PFSK-1 (cell line): ENCODE measurements at regions not wholly inside any gene's neighbourhood (a gene's known extent, or its start where the extent isn't known, plus 50 kb on each side); places are given as distances from the start of the nearest gene placed in this dataset.

Experiments
- POLR2AphosphoS5 ChIP-seq: IDR thresholded peaks from 2 replicates; pipeline ENCODE4 v1.6.1; 2012; ENCODE audit warnings: low read depth, mild to moderate bottlenecking, control low read depth, low read length, moderate library complexity
- SIN3A ChIP-seq: IDR thresholded peaks from 2 replicates; pipeline ENCODE4 v1.6.1; 2012; ENCODE audit warnings: mild to moderate bottlenecking, low read length, moderate library complexity, borderline replicate concordance; ENCODE audit not compliant: insufficient read depth
- TF ChIP-seq, protein P1 (sequence below), 2 experiments: IDR thresholded peaks; 2 replicates each; pipeline versions ENCODE4 v1.6.1 to v1.8.0; 2011 to 2012; ENCODE audit warnings: low read depth in 2 of 2, low read length in 2 of 2, control low read depth in 1 of 2, inconsistent platforms in 1 of 2, mild to moderate bottlenecking in 1 of 2, moderate library complexity in 1 of 2; ENCODE audit not compliant: insufficient read depth in 1 of 2

- TF ChIP-seq POLR2AphosphoS5 = no peak
- TF ChIP-seq, protein P1, sequence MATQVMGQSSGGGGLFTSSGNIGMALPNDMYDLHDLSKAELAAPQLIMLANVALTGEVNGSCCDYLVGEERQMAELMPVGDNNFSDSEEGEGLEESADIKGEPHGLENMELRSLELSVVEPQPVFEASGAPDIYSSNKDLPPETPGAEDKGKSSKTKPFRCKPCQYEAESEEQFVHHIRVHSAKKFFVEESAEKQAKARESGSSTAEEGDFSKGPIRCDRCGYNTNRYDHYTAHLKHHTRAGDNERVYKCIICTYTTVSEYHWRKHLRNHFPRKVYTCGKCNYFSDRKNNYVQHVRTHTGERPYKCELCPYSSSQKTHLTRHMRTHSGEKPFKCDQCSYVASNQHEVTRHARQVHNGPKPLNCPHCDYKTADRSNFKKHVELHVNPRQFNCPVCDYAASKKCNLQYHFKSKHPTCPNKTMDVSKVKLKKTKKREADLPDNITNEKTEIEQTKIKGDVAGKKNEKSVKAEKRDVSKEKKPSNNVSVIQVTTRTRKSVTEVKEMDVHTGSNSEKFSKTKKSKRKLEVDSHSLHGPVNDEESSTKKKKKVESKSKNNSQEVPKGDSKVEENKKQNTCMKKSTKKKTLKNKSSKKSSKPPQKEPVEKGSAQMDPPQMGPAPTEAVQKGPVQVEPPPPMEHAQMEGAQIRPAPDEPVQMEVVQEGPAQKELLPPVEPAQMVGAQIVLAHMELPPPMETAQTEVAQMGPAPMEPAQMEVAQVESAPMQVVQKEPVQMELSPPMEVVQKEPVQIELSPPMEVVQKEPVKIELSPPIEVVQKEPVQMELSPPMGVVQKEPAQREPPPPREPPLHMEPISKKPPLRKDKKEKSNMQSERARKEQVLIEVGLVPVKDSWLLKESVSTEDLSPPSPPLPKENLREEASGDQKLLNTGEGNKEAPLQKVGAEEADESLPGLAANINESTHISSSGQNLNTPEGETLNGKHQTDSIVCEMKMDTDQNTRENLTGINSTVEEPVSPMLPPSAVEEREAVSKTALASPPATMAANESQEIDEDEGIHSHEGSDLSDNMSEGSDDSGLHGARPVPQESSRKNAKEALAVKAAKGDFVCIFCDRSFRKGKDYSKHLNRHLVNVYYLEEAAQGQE (IDR thresholded peaks at IDR 0.05; ENCODE audit: insufficient read depth in 1 of 2, low read depth in 2 of 2, low read length in 2 of 2) = no peak
- no peak for TF ChIP-seq SIN3A
These were observed 550.1 kb downstream of the TBC1D4 start for GRCh38 chr13:74931698-74932433.
